Superior temporal gyrus (tissue), 1 donor: ENCODE measurements at regions not wholly inside any gene's neighbourhood (a gene's known extent, or its start where the extent isn't known, plus 50 kb on each side); places are given as distances from the start of the nearest gene placed in this dataset.
"Not testable (repeated sequence)": the region's sequence is repeated elsewhere in the genome, so short reads cannot be mapped to it uniquely, and the experiment has no call there.

Experiments
- DNase-seq: peaks from one replicate; pipeline ENCODE4 v3.0.0-alpha.2; 2016; ENCODE audit errors: extremely low spot score

- DNase-seq = no peak
Observed at GRCh38 chr4:148651991-148652390, 209.8 kb upstream of the NR3C2 start.

GRCh38 chr4:148649652-148650331 is 207.6 kb upstream of the NR3C2 start:
- peak; percentile 29 for DNase-seq

- no peak for DNase-seq
Observed at GRCh38 chr4:148643851-148644250, 201.6 kb upstream of the NR3C2 start.

GRCh38 chr4:148642907-148643306 is 200.7 kb upstream of the NR3C2 start:
- no peak for DNase-seq

- DNase-seq = not testable (repeated sequence)
Observed at GRCh38 chr4:148638079-148638478, 195.9 kb upstream of the NR3C2 start.

- not testable (repeated sequence) for DNase-seq
Observed at GRCh38 chr4:148637453-148637852, 195.2 kb upstream of the NR3C2 start.

- no peak for DNase-seq
Observed at GRCh38 chr4:148634476-148634875, 192.3 kb upstream of the NR3C2 start.

- no peak for DNase-seq
Observed at GRCh38 chr4:148633720-148634119, 191.5 kb upstream of the NR3C2 start.

GRCh38 chr4:148632476-148632875 is 190.3 kb upstream of the NR3C2 start:
- no peak for DNase-seq

- DNase-seq = no peak
Observed at GRCh38 chr4:148630051-148630450, 187.8 kb upstream of the NR3C2 start.

- DNase-seq = no peak
Observed at GRCh38 chr4:148618856-148619255, 176.6 kb upstream of the NR3C2 start.

- DNase-seq = no peak
Observed at GRCh38 chr4:148608968-148609367, 166.8 kb upstream of the NR3C2 start.

- DNase-seq = not testable (repeated sequence)
Observed at GRCh38 chr4:148598418-148599207, 156.4 kb upstream of the NR3C2 start.

- no peak for DNase-seq
Observed at GRCh38 chr4:148589182-148589581, 147.0 kb upstream of the NR3C2 start.

GRCh38 chr4:148575577-148575976 is 133.4 kb upstream of the NR3C2 start:
- DNase-seq = no peak

- no peak for DNase-seq
Observed at GRCh38 chr4:148574911-148575310, 132.7 kb upstream of the NR3C2 start.

- no peak for DNase-seq
Observed at GRCh38 chr4:148574502-148574901, 132.3 kb upstream of the NR3C2 start.

GRCh38 chr4:148574066-148574465 is 131.9 kb upstream of the NR3C2 start:
- no peak for DNase-seq

GRCh38 chr4:148573296-148573695 is 131.1 kb upstream of the NR3C2 start:
- DNase-seq = no peak

GRCh38 chr4:148565801-148566200 is 123.6 kb upstream of the NR3C2 start:
- no peak for DNase-seq

GRCh38 chr4:148563684-148564083 is 121.5 kb upstream of the NR3C2 start:
- no peak for DNase-seq

- DNase-seq = no peak
Observed at GRCh38 chr4:148561467-148561866, 119.3 kb upstream of the NR3C2 start.

- DNase-seq = no peak
Observed at GRCh38 chr4:148557793-148558192, 115.6 kb upstream of the NR3C2 start.
